GM18907 (cell line): ENCODE measurements at regions not wholly inside any gene's neighbourhood (a gene's known extent, or its start where the extent isn't known, plus 50 kb on each side); places are given as distances from the start of the nearest gene placed in this dataset.
"Not testable (repeated sequence)": the region's sequence is repeated elsewhere in the genome, so short reads cannot be mapped to it uniquely, and the experiment has no call there.

Experiments
- ATAC-seq: cut with Tn5 transposase; IDR thresholded peaks from one replicate; pipeline ENCODE4 v1.9.1; 2021; ENCODE audit warnings: mild to moderate bottlenecking, moderate library complexity; ENCODE audit not compliant: unreplicated experiment

DNA sequence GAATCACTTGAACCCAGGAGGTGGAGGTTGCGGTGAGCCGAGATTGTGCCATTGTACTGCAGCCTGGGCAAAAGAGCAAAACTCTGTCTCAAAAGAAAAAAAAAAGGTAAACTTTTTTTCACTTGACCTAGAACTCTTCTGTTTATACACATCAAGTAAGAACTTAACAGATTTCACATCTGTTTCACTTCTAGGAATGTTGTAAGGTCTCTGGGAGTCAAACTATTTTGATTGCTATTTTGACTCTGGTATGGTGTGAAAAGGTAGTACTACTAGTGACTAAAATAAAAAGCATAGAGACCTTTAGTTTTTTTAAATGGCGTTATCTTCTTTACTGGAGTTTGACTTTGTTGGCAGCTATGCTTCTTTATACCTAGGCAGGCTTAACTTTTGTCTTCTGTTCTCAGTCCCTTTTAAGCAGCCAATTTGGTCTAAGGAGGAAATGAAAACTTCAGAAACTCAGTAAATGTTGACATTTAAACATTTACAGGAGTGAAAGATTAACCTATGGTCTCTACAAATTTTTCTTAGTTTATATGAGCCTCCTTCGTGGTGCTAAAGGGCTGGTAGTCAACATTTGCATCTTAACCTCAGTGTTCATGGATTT, 84.7 kb downstream of the METTL2B start:
- ATAC-seq = peak; percentile 82

GRCh38 chr7:128562795-128563194, 86.2 kb downstream of the METTL2B start:
- ATAC-seq = not testable (repeated sequence)

- not testable (repeated sequence) for ATAC-seq
Measured at GRCh38 chr7:128564123-128564700, 87.7 kb downstream of the METTL2B start.

GRCh38 chr7:128564932-128565864, 88.7 kb downstream of the METTL2B start:
- not testable (repeated sequence) for ATAC-seq

- ATAC-seq = not testable (repeated sequence)
Measured at GRCh38 chr7:128575277-128575676, 96.8 kb upstream of the GARIN1A start.

GRCh38 chr7:128576953-128577352, 95.1 kb upstream of the GARIN1A start:
- not testable (repeated sequence) for ATAC-seq

DNA sequence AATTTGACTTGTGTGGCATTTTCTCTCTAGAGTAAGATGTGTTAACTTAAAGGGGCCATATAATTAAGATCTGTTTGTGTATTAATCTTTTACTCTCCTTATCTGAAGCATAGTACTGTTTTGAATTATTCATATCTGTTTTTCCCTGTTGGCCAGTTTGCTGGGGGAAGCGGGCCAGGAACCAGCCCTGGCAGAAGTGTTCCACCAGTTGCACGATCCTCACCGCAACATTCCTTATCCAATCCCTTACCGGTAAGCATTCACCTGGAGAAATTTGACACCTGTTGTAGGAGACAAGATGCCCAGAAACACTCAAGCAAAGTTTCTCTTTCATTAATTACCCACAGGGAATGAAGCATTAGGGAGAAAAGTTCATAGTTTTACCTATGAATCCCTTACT, 92.2 kb upstream of the GARIN1A start:
- not testable (repeated sequence) for ATAC-seq

- ATAC-seq = not testable (repeated sequence)
Measured at GRCh38 chr7:128581100-128581499, 91.0 kb upstream of the GARIN1A start.

- not testable (repeated sequence) for ATAC-seq
Measured at GRCh38 chr7:128581825-128582561, 90.1 kb upstream of the GARIN1A start.

DNA sequence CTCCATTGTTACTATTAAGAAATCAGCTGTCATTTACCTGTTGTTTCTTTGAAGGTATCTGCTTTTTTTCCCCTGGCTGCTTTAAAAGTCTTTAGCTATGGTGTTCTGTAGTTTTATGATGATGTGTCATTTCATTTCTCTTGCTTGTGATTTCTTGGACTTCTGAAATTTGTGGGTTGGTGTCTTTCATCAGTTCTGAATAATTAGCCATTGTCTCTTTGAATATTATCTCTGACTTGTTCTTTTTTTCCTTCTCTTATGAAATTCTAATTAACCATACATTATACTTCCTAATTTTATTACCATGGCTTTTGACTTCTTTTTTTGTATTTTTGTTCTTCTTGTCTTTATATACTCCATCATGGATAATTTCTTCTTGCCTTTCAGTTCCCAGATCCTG, 85.4 kb upstream of the GARIN1A start:
- ATAC-seq = not testable (repeated sequence)

GRCh38 chr7:128591705-128592104, 80.4 kb upstream of the GARIN1A start:
- no peak for ATAC-seq

DNA sequence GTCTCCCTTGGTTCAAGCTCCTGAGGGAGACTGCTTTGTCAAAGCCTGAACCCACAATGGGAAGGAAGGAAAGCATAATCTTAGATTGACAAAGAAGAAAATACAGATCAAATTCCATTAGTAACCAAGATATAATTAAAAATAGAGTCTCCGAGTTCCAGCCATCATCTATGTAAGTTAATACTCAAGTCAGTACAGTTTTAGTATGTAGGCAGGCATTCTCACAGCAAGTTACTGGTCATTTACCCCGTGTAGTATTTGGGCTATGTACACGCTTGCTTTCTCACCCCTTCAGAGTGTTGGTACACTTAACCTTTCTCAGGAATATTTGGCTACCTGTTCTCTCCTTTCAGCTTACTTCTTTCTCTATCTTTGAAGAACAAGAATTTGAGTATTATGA, 79.9 kb upstream of the GARIN1A start:
- ATAC-seq = not testable (repeated sequence)

GRCh38 chr7:128594061-128594460, 78.0 kb upstream of the GARIN1A start:
- not testable (repeated sequence) for ATAC-seq

DNA sequence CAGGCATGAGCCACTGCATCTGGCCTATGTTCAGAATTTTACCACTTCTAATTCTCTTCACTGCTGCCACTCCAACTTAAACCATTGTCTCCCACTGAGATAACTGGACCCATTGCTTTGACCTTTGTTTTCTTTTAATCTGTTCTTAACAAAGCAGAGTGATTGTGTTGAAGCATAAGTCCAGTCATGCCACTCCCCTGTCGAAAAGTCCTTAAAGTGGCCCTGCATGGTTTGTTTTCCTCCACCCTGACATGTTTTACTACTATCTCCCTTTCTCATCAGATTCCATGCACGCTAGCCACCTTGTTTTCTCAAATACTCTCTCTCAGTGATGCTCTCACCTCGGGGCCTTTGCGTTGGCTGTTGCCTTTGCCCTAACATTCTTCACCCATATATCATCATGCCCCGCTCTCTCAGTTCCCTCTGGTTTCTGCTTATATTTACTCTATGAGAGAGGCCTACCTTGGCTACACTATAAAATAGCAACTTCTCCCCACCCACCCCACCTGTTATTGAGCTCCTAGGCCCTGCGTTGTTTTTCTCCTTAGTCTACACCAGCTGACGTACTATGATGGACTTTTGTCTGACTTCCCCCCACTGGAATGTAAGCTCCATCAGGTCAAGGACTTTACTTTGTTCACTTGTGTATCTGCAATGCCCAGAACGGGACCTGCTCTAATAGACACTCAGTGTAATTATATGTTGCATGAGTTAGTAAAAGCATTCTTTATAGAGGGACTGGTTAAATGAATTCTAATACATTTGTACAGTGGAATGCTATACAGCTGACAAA, 75.6 kb upstream of the GARIN1A start:
- not testable (repeated sequence) for ATAC-seq

- ATAC-seq = not testable (repeated sequence)
Measured at GRCh38 chr7:128598946-128599345, 73.1 kb upstream of the GARIN1A start.

DNA sequence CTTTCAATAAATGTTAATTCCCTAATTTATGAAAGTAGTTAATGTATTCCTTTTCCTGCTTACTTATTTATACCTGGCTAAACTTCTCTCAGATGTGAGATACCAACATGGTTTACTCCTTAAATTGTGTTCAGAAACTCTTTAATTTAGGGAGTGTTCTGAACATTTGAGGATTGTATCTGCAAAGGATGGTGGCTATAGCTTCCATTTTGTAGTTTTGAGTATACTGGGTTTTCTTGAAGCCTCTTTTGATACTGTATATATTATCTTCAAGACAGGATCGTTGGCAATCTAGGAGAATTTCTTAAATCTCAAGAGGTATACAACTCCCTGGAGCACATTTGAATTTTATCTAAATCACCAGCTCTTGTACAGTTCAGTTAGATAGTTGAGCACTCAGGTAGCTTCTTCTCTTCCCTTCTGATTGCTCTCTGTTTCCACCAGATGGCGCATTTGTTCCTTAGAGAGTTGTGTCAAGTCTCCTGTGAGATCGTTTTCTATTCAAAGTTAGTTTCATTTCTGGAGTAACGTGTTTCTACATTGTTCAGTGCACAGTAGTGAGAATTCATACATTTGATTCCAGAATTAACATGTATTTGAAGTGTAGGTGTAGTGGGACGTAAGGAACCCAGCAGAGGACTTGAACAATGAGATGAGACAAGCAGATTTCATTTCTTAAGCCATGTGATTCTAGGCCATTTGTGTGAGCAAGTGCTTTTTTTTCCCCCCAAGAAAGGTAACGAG, 63.2 kb upstream of the GARIN1A start:
- ATAC-seq = peak; percentile 75

DNA sequence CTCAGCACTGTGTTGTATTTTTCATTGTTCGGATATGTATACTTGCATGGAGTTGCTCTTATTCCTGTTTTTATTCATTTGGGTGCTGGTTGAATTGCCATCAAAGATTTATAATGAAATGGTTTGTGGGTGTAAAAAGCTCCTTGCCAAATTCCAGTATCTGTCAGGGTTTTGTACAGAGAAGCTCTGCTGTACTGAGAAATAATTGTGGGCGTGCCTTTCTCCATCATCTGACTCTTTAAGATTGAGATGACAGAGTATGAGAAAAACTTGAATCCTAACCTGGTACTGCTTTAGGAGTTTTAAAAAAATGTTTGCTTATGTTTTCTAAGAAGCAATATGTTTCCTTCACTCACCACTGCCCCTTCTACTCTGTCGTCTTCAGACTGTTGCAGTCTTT, 58.7 kb upstream of the GARIN1A start:
- ATAC-seq = not testable (repeated sequence)

- ATAC-seq = not testable (repeated sequence)
Measured at GRCh38 chr7:128614812-128615211, 57.3 kb upstream of the GARIN1A start.

DNA sequence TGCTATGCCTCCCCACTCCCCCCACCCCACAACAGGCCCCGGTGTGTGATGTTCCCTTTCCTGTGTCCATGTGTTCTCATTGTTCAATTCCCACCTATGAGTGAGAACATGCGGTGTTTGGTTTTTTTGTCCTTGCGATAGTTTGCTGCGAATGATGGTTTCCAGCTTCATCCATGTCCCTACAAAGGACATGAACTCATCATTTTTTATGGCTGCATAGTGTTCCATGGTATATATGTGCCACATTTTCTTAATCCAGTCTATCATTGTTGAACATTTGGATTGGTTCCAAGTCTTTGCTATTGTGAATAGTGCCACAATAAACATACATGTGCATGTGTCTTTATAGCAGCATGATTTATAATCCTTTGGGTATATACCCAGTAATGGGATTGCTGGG, 55.3 kb upstream of the GARIN1A start:
- not testable (repeated sequence) for ATAC-seq
